Calu3 (cell line): ENCODE measurements at regions not wholly inside any gene's neighbourhood (a gene's known extent, or its start where the extent isn't known, plus 50 kb on each side); places are given as distances from the start of the nearest gene placed in this dataset.

Source experiments
- BruUV-seq: library from RNA; stranded (reverse); fragments of 400-500 nt; replicated peaks from 2 replicates; lab custom pipeline; 2021; lab: Mats Ljungman, UMichigan
- CTCF ChIA-PET: fragments of 300-600 bp; sonication (Branson Sonifier 250); formaldehyde crosslinking; loops from one replicate; lab custom pipeline; 2022; ENCODE audit warnings: antibody characterized with exemption; lab: Charles Lee
- DNase-seq: peaks from one replicate; pipeline ENCODE4 v3.0.0; 2022
- H3K27ac Mint-ChIP-seq: one replicate; pipeline ENCODE4 v1.8.0; 2022; ENCODE audit warnings: mixed read lengths; ENCODE audit not compliant: unreplicated experiment
- H3K27me3 Mint-ChIP-seq: one replicate; pipeline ENCODE4 v1.8.0; 2022; ENCODE audit warnings: mixed read lengths; ENCODE audit not compliant: unreplicated experiment
- H3K36me3 Mint-ChIP-seq: one replicate; pipeline ENCODE4 v1.8.0; 2022; ENCODE audit warnings: mild to moderate bottlenecking, moderate library complexity, mixed read lengths; ENCODE audit not compliant: insufficient read depth, unreplicated experiment
- H3K4me1 Mint-ChIP-seq: one replicate; pipeline ENCODE4 v1.8.0; 2022; ENCODE audit warnings: mild to moderate bottlenecking, low read depth, mixed read lengths; ENCODE audit not compliant: unreplicated experiment
- H3K4me3 Mint-ChIP-seq: one replicate; pipeline ENCODE4 v1.8.0; 2022; ENCODE audit warnings: mild to moderate bottlenecking, low read depth, moderate library complexity, mixed read lengths; ENCODE audit not compliant: unreplicated experiment
- H3K9me3 Mint-ChIP-seq: one replicate; pipeline ENCODE4 v1.8.0; 2022; ENCODE audit warnings: low read depth, mixed read lengths; ENCODE audit not compliant: unreplicated experiment
- intact Hi-C: fragments of 100-400 bp; cut with micrococcal nuclease; formaldehyde crosslinking; loops from one replicate; pipeline ENCODE4 v1.10.0; 2022; ENCODE audit not compliant: unreplicated experiment
- TF ChIP-seq, protein P1 (sequence below): fragments of 200-600 bp; IDR thresholded peaks from one replicate; pipeline ENCODE4 v1.8.0; 2022; ENCODE audit warnings: antibody characterized with exemption; ENCODE audit not compliant: unreplicated experiment

DNA sequence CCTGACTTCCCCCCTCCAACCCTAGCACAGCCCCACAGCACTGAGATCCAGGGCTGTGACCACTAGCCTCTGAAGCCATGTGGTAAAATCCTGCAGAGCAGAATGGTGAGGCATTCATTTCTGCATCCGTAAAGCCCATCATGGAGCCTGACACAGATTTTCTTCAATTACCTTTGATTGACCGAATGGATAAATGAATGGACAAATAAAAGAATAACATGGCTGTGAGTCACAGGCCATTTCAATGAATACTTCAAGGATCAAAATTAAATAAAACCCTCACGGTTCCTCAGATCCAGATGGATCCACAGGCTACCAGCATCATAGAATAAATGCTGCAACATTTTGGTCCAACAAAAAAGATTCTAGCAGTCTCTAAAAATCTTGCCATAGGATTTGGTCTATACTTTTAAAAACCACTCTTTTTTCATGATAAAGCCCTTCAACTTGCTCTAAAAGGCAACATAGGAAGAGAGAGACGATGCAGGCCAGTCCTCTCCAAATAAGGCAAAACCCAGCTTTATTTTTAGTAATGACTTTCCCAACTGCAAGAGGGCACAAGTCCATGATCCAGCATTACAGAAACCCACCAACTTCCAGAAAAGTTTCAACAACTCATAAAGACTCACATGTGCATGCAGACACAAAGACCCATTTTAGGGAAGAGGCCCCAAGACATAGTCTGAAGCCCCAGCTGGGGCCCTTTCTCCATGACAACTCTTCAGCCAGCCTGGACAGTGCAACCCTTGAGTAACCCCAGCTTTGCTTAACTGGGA is 52.4 kb upstream of the MRPS22 start:
- Mint-ChIP-seq H3K36me3 (no peaks in the 10 kb centered on the region), H3K4me1 (peaks cover 17% of the 10 kb centered on the region), H3K4me3 (no peak overlapping the region), H3K9me3 (no peaks in the 10 kb centered on the region), H3K27ac (no peak overlapping the region), H3K27me3 (no peaks in the 10 kb centered on the region)
- TF ChIP-seq, protein P1, sequence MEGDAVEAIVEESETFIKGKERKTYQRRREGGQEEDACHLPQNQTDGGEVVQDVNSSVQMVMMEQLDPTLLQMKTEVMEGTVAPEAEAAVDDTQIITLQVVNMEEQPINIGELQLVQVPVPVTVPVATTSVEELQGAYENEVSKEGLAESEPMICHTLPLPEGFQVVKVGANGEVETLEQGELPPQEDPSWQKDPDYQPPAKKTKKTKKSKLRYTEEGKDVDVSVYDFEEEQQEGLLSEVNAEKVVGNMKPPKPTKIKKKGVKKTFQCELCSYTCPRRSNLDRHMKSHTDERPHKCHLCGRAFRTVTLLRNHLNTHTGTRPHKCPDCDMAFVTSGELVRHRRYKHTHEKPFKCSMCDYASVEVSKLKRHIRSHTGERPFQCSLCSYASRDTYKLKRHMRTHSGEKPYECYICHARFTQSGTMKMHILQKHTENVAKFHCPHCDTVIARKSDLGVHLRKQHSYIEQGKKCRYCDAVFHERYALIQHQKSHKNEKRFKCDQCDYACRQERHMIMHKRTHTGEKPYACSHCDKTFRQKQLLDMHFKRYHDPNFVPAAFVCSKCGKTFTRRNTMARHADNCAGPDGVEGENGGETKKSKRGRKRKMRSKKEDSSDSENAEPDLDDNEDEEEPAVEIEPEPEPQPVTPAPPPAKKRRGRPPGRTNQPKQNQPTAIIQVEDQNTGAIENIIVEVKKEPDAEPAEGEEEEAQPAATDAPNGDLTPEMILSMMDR: no peak
- BruUV-seq: no TSS peak
- DNase-seq: no peak
- intact Hi-C loops: loop anchor here (2.0 kb wide), 1 partner anchor 37 kb away; no protein-coding TSS in a partner anchor
- CTCF ChIA-PET: interaction anchor here (1.1 kb wide), 1 partner anchor 19 kb away, joined by 3 read pairs; no protein-coding TSS in a partner anchor

DNA sequence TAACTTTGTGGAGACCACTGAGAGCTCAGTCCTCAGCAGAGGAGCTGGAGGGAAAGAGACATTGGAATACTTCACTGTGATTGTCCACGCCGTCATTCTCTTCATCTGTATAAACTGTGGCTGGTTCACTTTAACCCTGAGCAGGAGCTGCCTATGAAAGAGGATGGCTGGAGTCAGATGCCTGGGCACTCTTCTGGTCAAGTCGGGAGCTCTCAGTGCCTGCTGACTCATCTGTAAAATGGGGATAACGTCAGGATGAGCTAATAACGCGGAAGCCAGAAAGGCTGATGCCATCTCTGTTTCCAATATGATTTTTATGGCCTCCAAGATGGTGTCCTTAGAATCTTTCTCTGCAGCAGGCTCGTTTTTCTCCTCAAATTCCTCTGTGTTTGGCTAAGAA is 51.6 kb upstream of the MRPS22 start:
- CTCF ChIA-PET: interaction anchor here (1.1 kb wide), 1 partner anchor 19 kb away, joined by 3 read pairs; no protein-coding TSS in a partner anchor
- no TSS peak for BruUV-seq
- Mint-ChIP-seq H3K27ac (no peak overlapping the region), H3K4me3 (no peak overlapping the region), H3K36me3 (no peaks in the 10 kb centered on the region), H3K27me3 (no peaks in the 10 kb centered on the region), H3K4me1 (peaks cover 24% of the 10 kb centered on the region), H3K9me3 (no peaks in the 10 kb centered on the region)
- DNase-seq: no peak
- intact Hi-C loops: loop anchor here (2.0 kb wide), 1 partner anchor 37 kb away; no protein-coding TSS in a partner anchor
- TF ChIP-seq, protein P1: no peak

DNA sequence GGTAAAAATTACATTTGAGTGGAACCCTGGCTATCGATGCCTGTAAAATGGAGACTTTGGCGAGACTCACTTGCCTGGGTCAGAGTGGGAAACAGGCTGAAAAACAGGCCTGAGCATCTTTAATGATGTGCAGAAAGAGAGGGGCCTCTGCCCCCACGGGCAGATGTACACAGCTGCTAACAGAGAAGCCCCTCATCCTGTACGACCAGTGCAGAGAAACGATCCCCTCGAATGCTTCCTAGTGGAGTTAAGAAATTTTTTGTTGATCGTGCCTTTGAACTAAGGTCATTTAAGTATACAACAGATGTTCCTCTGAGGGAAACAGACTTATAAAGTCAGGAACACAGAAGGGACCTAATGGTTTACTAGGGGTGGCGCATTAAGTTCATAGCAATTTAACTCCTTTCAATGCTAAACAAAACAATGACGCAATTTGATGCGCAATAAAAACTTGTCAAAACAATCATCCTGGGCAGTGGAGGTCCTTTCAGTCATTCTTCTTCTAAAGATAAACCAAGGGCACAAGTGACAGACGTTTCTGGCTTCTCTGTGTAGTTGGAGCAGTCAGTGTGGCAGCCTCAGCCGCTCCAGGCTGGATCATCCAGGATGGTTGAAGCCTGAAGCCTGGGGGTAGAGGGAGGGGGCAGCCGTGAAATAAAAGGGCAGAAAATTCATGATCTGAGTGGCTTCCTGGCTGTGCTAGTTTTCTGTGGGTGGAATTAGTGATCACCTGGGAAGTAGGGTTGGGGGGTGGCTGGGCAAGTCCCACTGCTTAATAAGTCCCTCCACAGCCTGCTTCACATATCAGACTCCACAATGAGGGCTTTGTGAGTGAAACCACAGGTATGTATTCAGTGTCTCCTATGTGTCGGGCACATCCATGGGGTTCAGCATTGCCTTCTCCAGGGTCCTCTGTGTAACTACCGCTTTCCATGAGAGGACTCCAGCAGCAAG is 50.8 kb upstream of the MRPS22 start:
- no peak overlapping the region for H3K4me3 Mint-ChIP-seq
- BruUV-seq: no TSS peak
- H3K27ac Mint-ChIP-seq: peak overlapping the region; percentile 39
- no peaks in the 10 kb centered on the region for H3K36me3 Mint-ChIP-seq
- intact Hi-C loops: loop anchor here (2.0 kb wide), 1 partner anchor 36 kb away; no protein-coding TSS in a partner anchor
- TF ChIP-seq, protein P1: no peak
- CTCF ChIA-PET: interaction anchor here (1.0 to 1.2 kb wide), 3 partner anchors 10 to 36 kb away, joined by 3 to 4 read pairs (median 4); no protein-coding TSS in a partner anchor
- peak; percentile 57 for DNase-seq
- H3K4me1 Mint-ChIP-seq: peaks cover 32% of the 10 kb centered on the region
- H3K9me3 Mint-ChIP-seq: no peaks in the 10 kb centered on the region
- no peaks in the 10 kb centered on the region for H3K27me3 Mint-ChIP-seq

DNA sequence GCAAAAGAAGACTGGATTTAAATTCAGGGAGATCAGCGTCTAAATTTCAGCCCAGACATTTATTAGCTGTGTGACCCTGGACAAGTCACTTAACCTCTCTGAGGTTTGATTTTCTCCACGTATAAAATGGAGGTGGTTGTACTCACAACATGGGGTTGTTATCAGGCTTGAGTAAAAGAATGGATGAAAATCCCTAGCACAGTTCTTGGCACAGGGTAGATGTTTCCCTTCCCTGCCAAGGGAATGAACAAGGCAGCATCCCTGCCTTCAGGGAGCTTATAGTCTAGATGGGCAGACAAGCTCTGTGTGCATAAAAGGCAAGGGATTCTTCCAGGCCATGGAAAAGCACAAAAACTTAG is 50.2 kb upstream of the MRPS22 start:
- intact Hi-C loops: loop anchor here (2.0 kb wide), 1 partner anchor 35 kb away; no protein-coding TSS in a partner anchor
- H3K9me3 Mint-ChIP-seq: no peaks in the 10 kb centered on the region

More for the DNA sequence above, 50.2 kb upstream of the MRPS22 start:
- Mint-ChIP-seq H3K27ac (peak overlapping the region; percentile 39), H3K27me3 (no peaks in the 10 kb centered on the region), H3K36me3 (no peaks in the 10 kb centered on the region), H3K4me1 (peaks cover 38% of the 10 kb centered on the region), H3K4me3 (no peak overlapping the region)
- BruUV-seq: no TSS peak
- CTCF ChIA-PET: interaction anchor here (1.0 to 1.2 kb wide), 2 partner anchors 9 to 35 kb away, joined by 4 read pairs; no protein-coding TSS in a partner anchor
- no peak for DNase-seq
- TF ChIP-seq, protein P1: no peak
